Motor neuron (in vitro differentiated cells): ENCODE measurements at regions not wholly inside any gene's neighbourhood (a gene's known extent, or its start where the extent isn't known, plus 50 kb on each side); places are given as distances from the start of the nearest gene placed in this dataset.

Source experiments
- ATAC-seq, 8 experiments: fragments of 200-7000 bp; cut with Tn5 transposase; replicated peaks in 6 of 8; 2 replicates each; pipeline ENCODE4 v1.8.0; 2021; ENCODE audit warnings: mild to moderate bottlenecking in 8 of 8, moderate library complexity in 8 of 8
- H3K27ac ChIP-seq, 2 donors: fragments of 250-450 bp; sonication (Bioruptor Pico); 2 replicates each; pipeline ENCODE4 v1.9.0; 2021; ENCODE audit warnings: antibody characterized with exemption in 2 of 2, mild to moderate bottlenecking in 2 of 2, moderate library complexity in 1 of 2
- H3K4me1 ChIP-seq, 2 donors: fragments of 250-450 bp; sonication (Bioruptor Pico); replicated peaks in 1 of 2; 2 replicates each; pipeline ENCODE4 v1.6.1; 2021; ENCODE audit warnings: antibody characterized with exemption in 2 of 2, mild to moderate bottlenecking in 2 of 2, moderate library complexity in 1 of 2
- H3K4me3 ChIP-seq, 5 donors: fragments of 250-450 bp; sonication (Bioruptor Pico); 2 replicates each; pipeline ENCODE4 v1.9.0; 2021; ENCODE audit warnings: antibody characterized with exemption in 5 of 5, mild to moderate bottlenecking in 5 of 5, moderate library complexity in 4 of 5
- WGBS, 10 experiments: fragments of 450-650 bp; shearing (Covaris generic); methylation state at CpG; one replicate each; pipeline ENCODE4 v1.0.0; 2022; 5-methylcytosine and 5-hydroxymethylcytosine counted together
- in situ Hi-C, 9 experiments: fragments of 400-800 bp; cut with MboI; loops; one replicate each; pipeline ENCODE4 v1.15.0; 2021; ENCODE audit warnings: low sequenced_read_pairs in 9 of 9, low pct_unique_long_range_greater_than_20kb in 2 of 9; ENCODE audit not compliant: unreplicated experiment in 9 of 9

- H3K4me3 ChIP-seq: no peak overlapping the region
- peaks cover under 1 to 3% of the 10 kb centered on the region in 2 donors for H3K4me1 ChIP-seq
- H3K27ac ChIP-seq: no peak overlapping the region
- in situ Hi-C loops: no loop called here
- ATAC-seq: no peak
Observed at GRCh38 chr7:111676167-111676566, 113.9 kb upstream of the IMMP2L start.

GRCh38 chr7:111672901-111673300 lies 110.6 kb upstream of the IMMP2L start:
- no peak overlapping the region for H3K27ac ChIP-seq
- no peak overlapping the region for H3K4me3 ChIP-seq
- 25 to 87% (median 78%) methylated on average over 2 to 5 of the region's 6 CpGs; no CpG with 5 or more reads in 4 of the 10 experiments for WGBS, 10 experiments
- peaks cover 0 to 2% of the 10 kb centered on the region in 2 donors for H3K4me1 ChIP-seq
- ATAC-seq: no peak
- in situ Hi-C loops: no loop called here

- in situ Hi-C loops: no loop called here
- Histone ChIP-seq H3K4me1 (peaks cover 0 to 2% of the 10 kb centered on the region in 2 donors), H3K4me3 (no peak overlapping the region), H3K27ac (no peak overlapping the region)
- ATAC-seq: peak in 3 of 8 experiments; percentile 70 to 90 (median 89)
- 0 to 100% (median 64%) methylated on average over 1 to 2 of the region's 2 CpGs; no CpG with 5 or more reads in 1 of the 10 experiments for WGBS, 10 experiments
Observed at GRCh38 chr7:111671927-111672326, 109.6 kb upstream of the IMMP2L start.

DNA sequence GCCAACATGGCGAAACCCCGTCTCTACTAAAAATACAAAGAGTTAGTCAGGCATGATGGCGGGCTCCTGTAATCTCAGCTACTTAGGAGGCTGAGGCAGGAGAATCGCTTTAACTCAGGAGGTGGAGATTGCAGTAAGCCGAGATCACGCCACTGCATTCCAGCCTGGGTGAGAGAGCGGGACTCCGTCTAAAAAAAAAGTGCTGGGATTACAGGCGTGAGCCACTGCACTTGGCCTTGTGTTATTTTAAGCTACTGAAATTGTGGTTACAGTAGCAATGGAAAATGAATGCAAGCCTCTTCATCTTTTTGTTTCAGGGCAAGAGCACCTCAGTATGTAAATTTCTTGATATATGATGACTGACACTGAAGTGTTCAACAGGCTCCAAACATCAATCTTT lies 106.4 kb upstream of the IMMP2L start:
- WGBS, 10 experiments: 83 to 100% (median 91%) methylated on average over 1 to 8 of the region's 9 CpGs; no CpG with 5 or more reads in 4 of the 10 experiments
- Histone ChIP-seq H3K4me3 (no peak overlapping the region), H3K4me1 (peaks cover 0 to 2% of the 10 kb centered on the region in 2 donors), H3K27ac (no peak overlapping the region)
- in situ Hi-C loops: no loop called here
- no peak for ATAC-seq

DNA sequence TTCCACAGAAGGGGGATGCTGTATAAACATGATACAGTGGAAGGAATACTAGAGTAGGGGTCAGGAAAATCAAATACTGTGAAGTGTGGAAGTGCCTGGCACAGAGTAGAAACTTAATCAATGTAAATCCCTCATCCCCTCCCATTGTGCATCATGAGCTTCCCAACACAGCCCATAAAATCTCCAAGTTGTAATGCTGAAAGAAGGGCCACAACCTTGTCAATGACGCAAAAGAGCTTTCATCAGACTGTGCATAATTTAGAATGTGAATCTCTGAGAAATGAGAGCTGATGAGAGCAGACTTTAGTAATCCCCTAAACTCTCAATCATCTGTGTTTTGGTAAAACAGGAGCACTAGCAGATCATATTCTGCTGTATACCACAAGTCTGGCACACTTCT lies 105.2 kb upstream of the IMMP2L start:
- in situ Hi-C loops: no loop called here
- 0 to 100% (median 86%) methylated on average over 1 of the region's 1 CpG; no CpG with 5 or more reads in 3 of the 10 experiments for WGBS, 10 experiments

GRCh38 chr7:111666260-111666659 lies 104.0 kb upstream of the IMMP2L start:
- Histone ChIP-seq H3K4me1 (peaks cover 0 to 2% of the 10 kb centered on the region in 2 donors), H3K4me3 (no peak overlapping the region), H3K27ac (no peak overlapping the region)
- no peak for ATAC-seq
- in situ Hi-C loops: no loop called here
- WGBS, 10 experiments: 0 to 86% (median 46%) methylated on average over 1 to 2 of the region's 2 CpGs; no CpG with 5 or more reads in 3 of the 10 experiments

More for the DNA sequence above, 105.2 kb upstream of the IMMP2L start:
- peak in 2 of 8 experiments; percentile 65 to 87 for ATAC-seq
- H3K4me3 ChIP-seq: no peak overlapping the region
- no peak overlapping the region for H3K27ac ChIP-seq
- peaks cover 0 to 2% of the 10 kb centered on the region in 2 donors for H3K4me1 ChIP-seq

GRCh38 chr7:111663771-111664170 lies 101.5 kb upstream of the IMMP2L start:
- in situ Hi-C loops: no loop called here
- Histone ChIP-seq H3K4me3 (no peak overlapping the region), H3K27ac (no peak overlapping the region), H3K4me1 (no peaks in the 10 kb centered on the region)
- no peak for ATAC-seq

GRCh38 chr7:111662386-111662785 lies 100.1 kb upstream of the IMMP2L start:
- in situ Hi-C loops: no loop called here
- Histone ChIP-seq H3K27ac (no peak overlapping the region), H3K4me3 (no peak overlapping the region), H3K4me1 (no peaks in the 10 kb centered on the region)
- no peak for ATAC-seq
- WGBS, 10 experiments: 69 to 100% (median 80%) methylated on average over 1 to 2 of the region's 2 CpGs; no CpG with 5 or more reads in 1 of the 10 experiments

DNA sequence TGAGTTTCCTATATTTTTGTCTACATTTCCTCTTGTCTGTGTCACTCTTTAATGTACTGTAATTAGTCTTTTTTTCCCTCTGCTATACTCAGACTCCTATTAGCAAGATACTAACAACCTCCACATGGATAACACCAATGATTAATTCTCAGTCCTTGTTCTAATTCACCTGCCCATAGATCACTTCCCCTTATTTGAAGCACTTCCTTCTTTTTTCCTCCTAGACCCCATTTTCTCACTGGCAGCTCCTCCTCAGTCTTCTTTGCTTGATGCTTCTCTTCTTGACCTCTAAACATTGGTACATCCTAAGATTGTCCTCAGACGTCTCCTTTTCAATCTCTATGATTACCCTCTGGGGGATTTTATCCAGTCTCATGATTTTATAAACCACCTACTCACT lies 98.2 kb upstream of the IMMP2L start:
- H3K27ac ChIP-seq: no peak overlapping the region
- H3K4me3 ChIP-seq: no peak overlapping the region
- no peaks in the 10 kb centered on the region for H3K4me1 ChIP-seq
- 38 to 100% (median 87%) methylated on average over 1 of the region's 1 CpG; no CpG with 5 or more reads in 2 of the 10 experiments for WGBS, 10 experiments
- in situ Hi-C loops: no loop called here
- ATAC-seq: no peak

GRCh38 chr7:111658546-111658945 lies 96.3 kb upstream of the IMMP2L start:
- in situ Hi-C loops: no loop called here

DNA sequence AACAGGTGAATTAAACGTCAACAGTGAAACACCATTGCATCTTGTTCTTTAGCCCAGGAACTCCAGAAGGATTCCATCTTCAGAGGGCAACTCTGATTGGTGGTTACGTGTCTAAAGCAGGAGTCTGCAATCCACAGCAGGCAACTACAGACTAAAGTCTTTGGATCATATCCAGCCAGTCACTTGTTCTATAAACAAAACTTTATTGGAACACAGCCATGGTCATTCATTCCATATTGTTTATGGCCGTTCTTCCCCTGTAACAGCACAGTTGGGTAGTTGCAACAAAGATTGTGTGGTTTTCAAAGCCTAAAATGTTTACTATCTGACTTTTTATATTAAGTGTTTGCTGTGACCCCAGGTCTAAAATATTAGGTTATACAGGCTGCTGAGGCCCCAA lies 94.7 kb upstream of the IMMP2L start:
- 61 to 100% (median 89%) methylated on average over 1 to 3 of the region's 3 CpGs; no CpG with 5 or more reads in 1 of the 10 experiments for WGBS, 10 experiments
- in situ Hi-C loops: no loop called here
- H3K27ac ChIP-seq: no peak overlapping the region
- ATAC-seq: no peak
- H3K4me1 ChIP-seq: no peaks in the 10 kb centered on the region
- H3K4me3 ChIP-seq: no peak overlapping the region

More at GRCh38 chr7:111658546-111658945, 96.3 kb upstream of the IMMP2L start:
- 17 to 100% (median 54%) methylated on average over 1 of the region's 1 CpG; no CpG with 5 or more reads in 6 of the 10 experiments for WGBS, 10 experiments
- Histone ChIP-seq H3K4me3 (no peak overlapping the region), H3K27ac (no peak overlapping the region), H3K4me1 (no peaks in the 10 kb centered on the region)
- no peak for ATAC-seq

DNA sequence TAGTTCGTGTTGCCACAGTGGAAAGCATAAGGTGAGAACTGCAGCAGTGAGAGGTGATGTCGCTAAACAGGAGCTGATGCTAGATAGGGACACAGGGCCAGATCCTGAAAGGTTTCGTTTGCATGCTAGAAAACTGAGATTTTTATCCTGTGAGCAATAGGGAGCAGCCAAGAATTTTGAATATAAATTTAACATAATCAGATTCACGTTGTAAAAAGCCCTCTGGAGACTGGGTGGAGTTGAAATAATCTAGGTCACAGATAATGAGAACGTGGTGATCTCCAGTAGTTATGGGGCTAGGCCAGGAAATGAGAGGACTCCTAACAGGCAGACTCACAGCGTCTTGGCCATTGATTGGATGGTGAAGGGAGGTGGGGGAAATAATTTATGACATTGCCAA lies 92.1 kb upstream of the IMMP2L start:
- H3K27ac ChIP-seq: no peak overlapping the region
- no peak overlapping the region for H3K4me3 ChIP-seq
- no peaks in the 10 kb centered on the region for H3K4me1 ChIP-seq
- peak in 3 of 8 experiments; percentile 89 to 92 (median 91) for ATAC-seq
- in situ Hi-C loops: no loop called here
- 0 to 89% (median 60%) methylated on average over 3 to 6 of the region's 6 CpGs; no CpG with 5 or more reads in 1 of the 10 experiments for WGBS, 10 experiments

DNA sequence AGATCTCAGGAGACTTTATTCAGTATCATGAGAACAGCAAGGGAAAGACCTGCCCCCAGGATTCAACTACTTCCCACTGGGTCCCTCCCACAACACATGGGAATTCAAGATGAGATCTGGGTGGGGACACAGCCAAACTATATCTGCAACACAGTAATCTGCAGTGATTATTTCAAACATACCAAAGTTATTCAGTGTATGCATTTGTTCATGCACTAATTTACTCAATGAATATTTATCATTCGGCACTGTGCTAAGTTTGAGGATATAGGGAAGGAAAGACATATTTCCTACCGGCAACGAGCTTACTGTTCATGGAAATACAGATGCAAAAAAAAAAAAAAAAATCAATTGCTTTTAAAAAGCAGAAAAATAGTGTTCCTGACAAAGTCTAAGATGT lies 91.6 kb upstream of the IMMP2L start:
- Histone ChIP-seq H3K4me1 (no peaks in the 10 kb centered on the region), H3K4me3 (no peak overlapping the region), H3K27ac (no peak overlapping the region)
- 0 to 100% (median 83%) methylated on average over 1 to 3 of the region's 3 CpGs; no CpG with 5 or more reads in 1 of the 10 experiments for WGBS, 10 experiments
- in situ Hi-C loops: no loop called here
- ATAC-seq: peak in 3 of 8 experiments; percentile 55 to 85 (median 72)

DNA sequence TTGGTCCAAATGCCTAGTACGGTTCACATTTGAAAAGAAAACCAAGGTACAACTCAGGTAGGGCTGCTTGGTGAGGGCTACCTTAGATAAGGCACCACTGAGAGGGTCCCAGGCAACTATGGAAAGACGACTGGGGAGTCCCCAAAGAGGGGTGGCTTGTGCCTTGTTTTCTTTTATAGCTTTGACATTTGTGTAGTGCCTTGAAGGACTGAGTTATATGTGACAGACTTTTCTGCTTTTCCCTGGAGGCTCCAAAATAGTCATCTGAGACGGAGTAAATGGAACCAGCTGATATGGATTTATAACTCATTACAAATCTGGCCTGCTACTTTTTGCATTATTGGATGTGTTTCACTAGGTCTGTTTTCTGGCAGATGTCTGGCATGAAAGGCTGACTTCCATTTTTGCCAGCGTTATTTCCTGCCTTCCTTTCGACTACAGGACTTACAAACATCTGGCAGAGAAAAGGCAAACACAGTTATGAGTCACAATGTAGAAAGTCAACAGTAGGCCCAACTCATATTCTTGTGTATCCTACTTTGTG lies 88.2 kb upstream of the IMMP2L start:
- in situ Hi-C loops: no loop called here
- WGBS, 10 experiments: 0 to 100% (median 6%) methylated on average over 1 to 5 of the region's 5 CpGs; no CpG with 5 or more reads in 2 of the 10 experiments
- ATAC-seq: peak in 2 of 8 experiments; percentile 13 to 20

More for the DNA sequence above, 88.2 kb upstream of the IMMP2L start:
- H3K4me1 ChIP-seq: no peaks in the 10 kb centered on the region
- H3K27ac ChIP-seq: no peak overlapping the region
- no peak overlapping the region for H3K4me3 ChIP-seq
